Breast epithelium (tissue), 3 donors: ENCODE measurements at regions not wholly inside any gene's neighbourhood (a gene's known extent, or its start where the extent isn't known, plus 50 kb on each side); places are given as distances from the start of the nearest gene placed in this dataset.

Experiments
- POLR2A ChIP-seq: fragments of 450-650 bp; IDR thresholded peaks from one replicate; pipeline ENCODE4 v1.6.1; 2016; ENCODE audit warnings: antibody characterized with exemption, mild to moderate bottlenecking, moderate library complexity
- POLR2AphosphoS5 ChIP-seq, 3 donors: sonication (generic); formaldehyde crosslinking; IDR thresholded peaks; one replicate each; pipeline ENCODE4 v1.6.1; 2017; ENCODE audit warnings: antibody characterized with exemption in 3 of 3

DNA sequence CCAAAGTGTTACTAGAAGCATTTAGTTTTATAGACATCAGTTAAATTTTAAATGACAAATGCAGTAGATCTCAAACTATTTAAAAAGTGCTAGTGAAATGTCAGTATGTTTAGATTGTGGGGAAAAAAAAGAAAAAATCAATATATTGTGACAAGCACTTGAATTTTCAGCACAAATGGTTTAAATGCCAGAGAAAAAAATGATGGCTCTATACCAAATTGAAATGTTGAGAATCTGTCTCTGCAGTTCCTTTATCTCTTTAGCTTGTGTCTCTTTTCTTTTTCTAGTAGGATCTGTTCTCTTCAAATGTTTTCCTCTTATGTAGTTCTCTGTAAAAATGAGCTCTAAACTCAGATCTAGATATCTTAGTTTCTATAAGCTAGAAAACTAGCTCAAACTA, 682.6 kb upstream of the GCFC2 start:
- no peak for TF ChIP-seq POLR2AphosphoS5 (IDR thresholded peaks at IDR 0.05)
- no peak for TF ChIP-seq POLR2A
